GM12878 (cell line): ENCODE measurements at regions not wholly inside any gene's neighbourhood (a gene's known extent, or its start where the extent isn't known, plus 50 kb on each side); places are given as distances from the start of the nearest gene placed in this dataset.

Source experiments
- ATAC-seq: fragments of 200-7000 bp; cut with Tn5 transposase; 3 replicates; pipeline ENCODE4 v1.9.1; 2020; ENCODE audit warnings: mild to moderate bottlenecking, moderate library complexity
- BruUV-seq: library from RNA; stranded (reverse); fragments of 400-500 nt; replicated peaks from 2 replicates; lab custom pipeline; 2021; lab: Mats Ljungman, UMichigan
- CTCF ChIA-PET: fragments of 300-600 bp; sonication (Branson Sonifier 250); formaldehyde crosslinking; extraction: SDS; loops from one replicate; lab custom pipeline; 2021; ENCODE audit warnings: inconsistent platforms; lab: Yijun Ruan, JAX
- POLR2A ChIA-PET: fragments of 350-600 bp; formaldehyde crosslinking; extraction: SDS; loops from one replicate; lab custom pipeline; 2021; ENCODE audit warnings: inconsistent platforms; lab: Charles Lee
- RAD21 ChIA-PET: fragments of 300-600 bp; sonication (Branson Sonifier 250); formaldehyde crosslinking; loops from one replicate; lab custom pipeline; 2023; ENCODE audit warnings: antibody characterized with exemption; ENCODE audit not compliant: unreplicated experiment; lab: Charles Lee
- SMC1A ChIA-PET: fragments of 300-600 bp; sonication (Branson Sonifier 250); formaldehyde crosslinking; loops from one replicate; lab custom pipeline; 2023; ENCODE audit not compliant: unreplicated experiment, uncharacterized antibody; lab: Charles Lee
- DNase-seq: peaks from one replicate; pipeline ENCODE4 v3.0.0-alpha.2; 2011; ENCODE audit warnings: low read depth, low spot score
- FAIRE-seq: peaks from 3 replicates; lab custom pipeline; 2011; peaks lifted over from hg19 to GRCh38; lab: Jason Lieb, UNC
- H2AFZ ChIP-seq: 2 replicates; pipeline ENCODE4 v1.6.0; 2011; ENCODE audit warnings: low read depth, low read length, control low read depth; ENCODE audit not compliant: control insufficient read depth
- H3K27ac ChIP-seq: 2 replicates; pipeline ENCODE4 v1.5.1; 2011; ENCODE audit warnings: control low read depth; ENCODE audit not compliant: control insufficient read depth, insufficient read depth
- H3K27me3 ChIP-seq, 2 experiments: replicated peaks in 1 of 2; 2 replicates each; pipeline versions ENCODE4 v1.6.0 to v1.6.1; 2011; ENCODE audit warnings: low read length in 1 of 2; ENCODE audit not compliant: control insufficient read depth in 2 of 2, insufficient read depth in 2 of 2
- H3K36me3 ChIP-seq, 2 experiments: 2 replicates each; pipeline ENCODE4 v1.5.1; 2011; ENCODE audit warnings: low read length in 1 of 2; ENCODE audit not compliant: control insufficient read depth in 2 of 2, insufficient read depth in 2 of 2
- H3K4me1 ChIP-seq: 2 replicates; pipeline ENCODE4 v1.6.1; 2011; ENCODE audit warnings: mild to moderate bottlenecking, low read length, moderate library complexity, mixed read lengths; ENCODE audit not compliant: control insufficient read depth, insufficient read depth
- H3K4me2 ChIP-seq: 2 replicates; pipeline ENCODE4 v1.6.0; 2011; ENCODE audit warnings: control low read depth; ENCODE audit not compliant: control insufficient read depth, insufficient read depth
- H3K4me3 ChIP-seq: fragments of 200-600 bp; sonication (generic); 2 replicates; pipeline ENCODE4 v1.5.1; 2016
- H3K79me2 ChIP-seq: 2 replicates; pipeline ENCODE4 v1.6.0; 2011; ENCODE audit warnings: low read length; ENCODE audit not compliant: control insufficient read depth, insufficient read depth
- H3K9ac ChIP-seq: 2 replicates; pipeline ENCODE4 v1.8.0; 2011; ENCODE audit warnings: low read length, control low read depth, mixed read lengths; ENCODE audit not compliant: control insufficient read depth, insufficient read depth
- H3K9me3 ChIP-seq: replicated peaks from 3 replicates; pipeline ENCODE4 v1.5.1; 2011; ENCODE audit warnings: mild to moderate bottlenecking, low read length; ENCODE audit not compliant: control insufficient read depth, insufficient read depth
- H4K20me1 ChIP-seq: 2 replicates; pipeline ENCODE4 v1.6.0; 2011; ENCODE audit not compliant: control insufficient read depth, insufficient read depth
- ASH2L ChIP-seq: fragments of 300-600, 200-600 bp; sonication (generic); IDR thresholded peaks from 2 replicates; pipeline ENCODE4 v1.6.1; 2017; ENCODE audit warnings: low read depth, mild to moderate bottlenecking, borderline replicate concordance
- ATF2 ChIP-seq: IDR thresholded peaks from 2 replicates; pipeline ENCODE4 v1.6.1; 2012; ENCODE audit warnings: low read length, inconsistent platforms
- BCL11A ChIP-seq: IDR thresholded peaks from 2 replicates; pipeline ENCODE4 v1.6.1; 2011; ENCODE audit warnings: low read depth, low read length
- CBFB ChIP-seq: IDR thresholded peaks from 2 replicates; pipeline ENCODE4 v1.6.1; 2016; ENCODE audit warnings: antibody characterized with exemption, low read depth
- CHD4 ChIP-seq: fragments of 200-600 bp; sonication (generic); IDR thresholded peaks from 2 replicates; pipeline ENCODE4 v1.6.1; 2016; ENCODE audit warnings: mild to moderate bottlenecking
- FOXM1 ChIP-seq: IDR thresholded peaks from 2 replicates; pipeline ENCODE4 v1.6.1; 2012; ENCODE audit warnings: low read depth, mild to moderate bottlenecking, inconsistent platforms, low read length, moderate library complexity
- IRF3 ChIP-seq: fragments of 450-650 bp; IDR thresholded peaks from 2 replicates; pipeline ENCODE4 v1.6.1; 2014; ENCODE audit warnings: mild to moderate bottlenecking
- JUNB ChIP-seq: IDR thresholded peaks from 2 replicates; pipeline ENCODE4 v1.6.1; 2016; ENCODE audit warnings: antibody characterized with exemption, mild to moderate bottlenecking
- LARP7 ChIP-seq: fragments of 450-650 bp; IDR thresholded peaks from 2 replicates; pipeline ENCODE4 v1.6.1; 2017; ENCODE audit warnings: mild to moderate bottlenecking
- MAX ChIP-seq: IDR thresholded peaks from 2 replicates; pipeline ENCODE4 v1.6.1; 2012; ENCODE audit warnings: low read depth, low read length, improper control_type of control experiment
- REST ChIP-seq: IDR thresholded peaks from 2 replicates; pipeline ENCODE4 v1.6.1; 2012; ENCODE audit warnings: mild to moderate bottlenecking, low read depth, low read length
- ZBTB11 ChIP-seq: fragments of 450-650 bp; formaldehyde crosslinking; IDR thresholded peaks from 2 replicates; pipeline ENCODE4 v1.5.0; 2022; ENCODE audit warnings: mild to moderate bottlenecking, missing genetic modification characterization
- WGBS: methylation state at CpG from one replicate; pipeline ENCODE4 v1.1.6; 2016; ENCODE audit warnings: low lambda C conversion rate; ENCODE audit not compliant: insufficient replicate concordance, insufficient coverage; ENCODE audit errors: missing lambda C conversion rate; 5-methylcytosine and 5-hydroxymethylcytosine counted together
- in situ Hi-C: fragments of 300-500 bp; cut with MboI; formaldehyde crosslinking; loops from 9 replicates; pipeline ENCODE4 v1.14.3; 2018; ENCODE audit warnings: mixed read lengths
- intact Hi-C: fragments of 100-400 bp; cut with micrococcal nuclease; formaldehyde crosslinking; loops from one replicate; pipeline ENCODE4 v1.14.2; 2022; ENCODE audit not compliant: unreplicated experiment

GRCh38 chr10:132471484-132471883 is 66.1 kb upstream of the INPP5A start:
- no peak overlapping the region for H3K4me3 ChIP-seq
- no peak for ATAC-seq
- BruUV-seq: no TSS peak
- SMC1A ChIA-PET: interaction anchor here (0.7 kb wide), 1 partner anchor 12 kb away, joined by 3 read pairs; no protein-coding TSS in a partner anchor
- TF ChIP-seq ATF2: no peak
- TF ChIP-seq JUNB: no peak
- no peak for TF ChIP-seq CBFB
- TF ChIP-seq LARP7: no peak
- no peak for TF ChIP-seq IRF3
- no peak for TF ChIP-seq MAX
- no peak for TF ChIP-seq REST
- no peak for TF ChIP-seq ZBTB11 (CRISPR knock-in tag)
- TF ChIP-seq BCL11A: no peak
- TF ChIP-seq ASH2L: no peak
- no peak for TF ChIP-seq FOXM1
- TF ChIP-seq CHD4: no peak
- TF ChIP-seq, all 136 proteins: peak for 0
- no peak for FAIRE-seq
- no peaks in the 10 kb centered on the region; the same call in 1 of the 2 replicates for H4K20me1 ChIP-seq
- in situ Hi-C loops: no loop called here
- no peak overlapping the region for H3K27ac ChIP-seq
- H3K36me3 ChIP-seq: no peaks in the 10 kb centered on the region
- ChIA-PET RAD21 (no interaction called here), POLR2A (interaction anchor here (0.6 kb wide), 1 partner anchor 10 kb away, joined by 3 read pairs; no protein-coding TSS in a partner anchor), CTCF (no interaction called here)
- H3K4me2 ChIP-seq: no peak overlapping the region
- no peaks in the 10 kb centered on the region for H3K4me1 ChIP-seq
- H3K9me3 ChIP-seq: no peaks in the 10 kb centered on the region; the same call in 2 of the 3 replicates
- no peak overlapping the region for H2AFZ ChIP-seq
- H3K9ac ChIP-seq: no peak overlapping the region
- no peaks in the 10 kb centered on the region for H3K79me2 ChIP-seq
- H3K27me3 ChIP-seq: no peaks in the 10 kb centered on the region
- WGBS: 82% methylated on average over 9 of the region's 9 CpGs
- intact Hi-C loops: no loop called here
- DNase-seq: no peak
